Activated CD8-positive, alpha-beta T cell treated with anti-CD3 and anti-CD28 coated beads, Interleukin-2, amount 10 ng/mL, durations not matched to agents 7 days and 5 days (primary cell): ENCODE measurements at regions not wholly inside any gene's neighbourhood (a gene's known extent, or its start where the extent isn't known, plus 50 kb on each side); places are given as distances from the start of the nearest gene placed in this dataset.
A peak's percentile ranks its signal among the peaks of the same experiment; 100 is the strongest.
"Not testable (repeated sequence)": the region's sequence is repeated elsewhere in the genome, so short reads cannot be mapped to it uniquely, and the experiment has no call there.

Source experiments
- ATAC-seq: fragments of 150-1000 bp; cut with Tn5 transposase; one replicate; pipeline ENCODE4 v1.10.0; 2021; ENCODE audit warnings: moderate library complexity
- CTCF ChIA-PET: fragments of 350-600 bp; sonication (Branson Sonifier 250); formaldehyde crosslinking; loops from one replicate; lab custom pipeline; 2021; ENCODE audit warnings: antibody characterized with exemption; lab: Charles Lee
- POLR2A ChIA-PET: fragments of 350-600 bp; sonication (Branson Sonifier 250); formaldehyde crosslinking; loops from one replicate; lab custom pipeline; 2021; ENCODE audit warnings: antibody characterized with exemption; lab: Charles Lee
- DNase-seq: peaks from one replicate; pipeline ENCODE4 v3.0.0-alpha.2; 2020
- H3K27ac Mint-ChIP-seq: one replicate; pipeline ENCODE4 v1.8.0; 2021; ENCODE audit warnings: mild to moderate bottlenecking, mixed read lengths
- H3K27me3 Mint-ChIP-seq: one replicate; pipeline ENCODE4 v1.8.0; 2021; ENCODE audit warnings: low read depth, mixed read lengths
- H3K36me3 Mint-ChIP-seq: one replicate; pipeline ENCODE4 v1.8.0; 2021; ENCODE audit warnings: low read depth, mixed read lengths
- H3K4me1 Mint-ChIP-seq: one replicate; pipeline ENCODE4 v1.8.0; 2021; ENCODE audit warnings: low read depth, mixed read lengths
- H3K4me3 Mint-ChIP-seq: one replicate; pipeline ENCODE4 v1.8.0; 2021; ENCODE audit warnings: mild to moderate bottlenecking, mixed read lengths
- H3K9me3 Mint-ChIP-seq: one replicate; pipeline ENCODE4 v1.8.0; 2022; ENCODE audit warnings: mixed read lengths; ENCODE audit not compliant: insufficient read depth

DNA sequence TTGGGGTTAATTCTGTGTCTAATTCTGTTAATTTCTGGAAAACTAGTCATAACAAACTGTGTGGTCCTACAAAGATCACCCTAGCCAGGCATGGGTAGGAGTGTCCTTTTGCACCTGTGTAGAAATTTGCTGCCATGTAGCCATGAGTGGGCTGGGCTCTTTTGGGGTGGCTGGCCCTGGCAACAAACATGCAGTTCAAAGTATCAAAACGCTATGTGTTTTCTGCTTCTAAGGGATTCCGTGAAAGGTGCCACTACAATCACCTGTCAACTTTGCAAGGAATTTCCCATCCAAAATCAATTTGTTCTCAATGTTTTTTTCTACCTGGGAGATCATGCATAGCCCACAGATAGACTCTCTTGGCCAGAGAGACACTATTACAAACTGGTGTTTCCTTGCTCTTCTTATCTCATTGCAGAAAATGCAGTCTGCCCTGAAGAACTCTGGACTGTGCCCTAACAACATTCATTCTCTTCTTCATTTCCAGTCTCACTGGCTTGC is 537.7 kb upstream of the ID2 start:
- Mint-ChIP-seq H3K27me3 (peaks cover 9% of the 10 kb centered on the region), H3K36me3 (peaks cover 2% of the 10 kb centered on the region), H3K4me3 (no peak overlapping the region), H3K27ac (no peak overlapping the region), H3K9me3 (no peaks in the 10 kb centered on the region), H3K4me1 (peaks cover 33% of the 10 kb centered on the region)
- CTCF ChIA-PET = no interaction called here
- ATAC-seq = no peak
- POLR2A ChIA-PET = no interaction called here
- no peak for DNase-seq

DNA sequence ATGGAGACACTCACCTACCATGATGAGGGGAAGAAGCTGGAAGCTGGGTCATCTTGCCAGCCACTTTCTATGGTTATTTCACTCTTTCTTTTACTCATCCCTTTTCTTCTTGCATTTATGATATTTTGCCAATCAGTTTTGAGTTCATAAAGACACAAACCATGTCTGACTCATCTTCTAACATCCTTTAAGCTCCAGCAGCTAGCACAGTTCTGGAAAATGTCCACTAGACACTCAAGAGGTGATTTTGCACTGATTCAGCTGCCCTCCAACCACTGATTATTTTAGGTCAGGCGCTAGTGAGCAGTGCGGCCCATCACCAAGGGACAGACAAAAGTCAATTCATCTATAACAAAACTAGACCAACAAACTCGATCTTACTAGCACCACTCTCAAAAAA is 537.1 kb upstream of the ID2 start:
- ChIA-PET CTCF (no interaction called here), POLR2A (no interaction called here)
- DNase-seq (no peak), ATAC-seq (no peak)
- Mint-ChIP-seq H3K27me3 (peaks cover 9% of the 10 kb centered on the region), H3K27ac (no peak overlapping the region), H3K9me3 (no peaks in the 10 kb centered on the region), H3K4me3 (no peak overlapping the region), H3K36me3 (peaks cover 2% of the 10 kb centered on the region), H3K4me1 (peaks cover 28% of the 10 kb centered on the region)

DNA sequence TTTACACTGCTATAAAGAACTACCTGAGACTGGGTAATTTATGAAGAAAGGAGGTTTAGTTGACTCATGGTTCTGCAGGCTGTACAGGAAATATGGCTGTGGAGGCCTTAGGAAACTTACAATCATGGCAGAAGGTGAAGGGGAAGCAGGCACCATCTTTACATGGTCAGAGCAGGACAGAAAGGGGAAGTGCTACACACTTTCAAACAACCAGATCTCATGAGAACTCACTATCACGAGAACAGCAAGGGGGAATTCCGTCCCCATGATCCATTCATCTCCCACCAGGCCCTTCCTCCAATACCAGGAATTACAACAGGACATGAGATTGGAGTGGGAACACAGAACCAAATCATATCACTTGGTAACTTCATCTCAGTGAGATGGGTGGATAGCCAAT is 536.5 kb upstream of the ID2 start:
- H3K27me3 Mint-ChIP-seq, H3K27ac Mint-ChIP-seq, ATAC-seq, H3K4me3 Mint-ChIP-seq, POLR2A ChIA-PET, H3K36me3 Mint-ChIP-seq, H3K9me3 Mint-ChIP-seq, CTCF ChIA-PET, DNase-seq: not testable (repeated sequence)
- H3K4me1 Mint-ChIP-seq = peaks cover 22% of the 10 kb centered on the region

DNA sequence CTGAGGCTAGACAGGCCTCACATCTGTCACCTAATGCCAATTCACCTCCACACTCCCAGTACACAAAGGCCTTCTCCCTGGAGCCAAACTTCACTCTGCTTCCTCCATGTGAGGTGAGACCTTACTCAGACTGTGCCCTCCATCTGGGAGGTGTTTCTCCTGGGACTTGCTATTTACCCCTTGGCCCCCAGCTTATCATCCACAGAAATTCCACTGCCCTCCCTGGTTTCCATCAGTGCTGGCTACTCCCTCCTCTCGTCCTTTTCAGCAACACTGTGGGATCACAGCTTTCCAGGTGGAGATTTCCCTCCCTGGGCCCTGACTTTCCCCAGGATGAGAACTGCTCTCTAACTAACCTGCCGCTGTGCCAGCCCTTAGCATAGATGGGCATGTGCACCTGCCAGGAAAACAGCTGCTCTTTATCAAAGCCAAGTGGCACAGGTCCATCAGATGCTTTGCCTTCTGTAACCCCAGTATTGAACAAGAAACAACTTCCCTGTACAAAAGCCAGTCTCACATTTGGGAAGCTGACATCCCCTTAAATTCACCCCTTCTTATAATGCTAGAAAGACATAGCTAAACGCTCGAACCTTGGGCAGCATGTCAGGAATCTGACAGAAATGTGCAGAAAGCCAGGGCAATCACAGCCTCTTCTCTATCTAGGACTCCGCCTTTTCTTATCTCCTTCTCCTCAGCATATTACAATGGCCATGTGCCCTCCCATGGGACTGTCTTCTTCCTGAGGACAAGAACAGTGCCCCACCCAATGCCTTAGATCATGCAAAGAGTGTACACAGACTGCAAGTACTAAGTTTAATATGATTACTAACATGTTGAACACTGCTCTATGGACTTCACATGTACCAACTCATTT is 535.5 kb upstream of the ID2 start:
- peaks cover 9% of the 10 kb centered on the region for H3K27me3 Mint-ChIP-seq
- CTCF ChIA-PET = no interaction called here
- POLR2A ChIA-PET = no interaction called here

DNA sequence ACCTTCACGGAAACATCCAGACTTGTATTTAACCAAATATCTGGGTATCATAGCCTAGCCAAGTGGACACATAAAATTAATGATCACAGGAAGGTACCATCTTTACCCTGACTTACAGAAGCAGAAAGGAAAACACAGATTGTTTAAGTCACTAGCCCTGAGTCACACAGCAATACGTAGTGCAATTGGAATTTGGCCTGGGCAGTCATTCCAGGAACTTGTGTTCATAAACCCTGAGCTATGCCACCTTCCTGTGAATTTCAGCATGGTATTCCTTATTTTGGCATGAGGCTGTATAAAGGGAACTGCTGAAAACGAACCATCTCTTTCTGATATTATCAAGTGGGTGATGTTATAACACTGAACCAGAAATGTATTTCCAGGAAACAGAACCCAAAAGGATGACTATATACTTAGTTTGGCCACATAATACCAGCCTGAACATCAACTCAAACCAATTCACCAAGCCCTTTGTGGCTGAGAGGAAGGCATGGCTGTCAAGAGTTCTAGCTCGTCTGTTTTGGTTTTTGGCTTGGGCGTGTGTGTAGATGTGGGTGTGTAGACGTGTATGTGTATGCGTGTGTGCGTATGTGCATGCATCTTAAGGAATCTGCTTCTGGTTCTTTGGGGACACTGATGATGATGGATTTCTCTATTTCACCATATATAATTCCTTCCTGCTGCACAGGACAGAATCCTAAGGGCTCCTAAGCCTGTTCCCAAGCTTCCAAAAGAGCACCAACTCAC is 533.4 kb upstream of the ID2 start:
- DNase-seq = no peak
- H3K27me3 Mint-ChIP-seq = no peaks in the 10 kb centered on the region
- H3K4me1 Mint-ChIP-seq = peaks cover 31% of the 10 kb centered on the region
- ChIA-PET POLR2A (interaction anchor here (0.6 kb wide), 1 partner anchor 315 kb away, joined by 3 read pairs; no protein-coding TSS in a partner anchor), CTCF (no interaction called here)
- H3K27ac Mint-ChIP-seq = no peak overlapping the region
- H3K9me3 Mint-ChIP-seq = no peaks in the 10 kb centered on the region
- no peaks in the 10 kb centered on the region for H3K36me3 Mint-ChIP-seq
- ATAC-seq = no peak
- no peak overlapping the region for H3K4me3 Mint-ChIP-seq

More for the DNA sequence above, 535.5 kb upstream of the ID2 start:
- Mint-ChIP-seq H3K4me1 (peaks cover 21% of the 10 kb centered on the region), H3K27ac (no peak overlapping the region), H3K9me3 (no peaks in the 10 kb centered on the region), H3K36me3 (no peaks in the 10 kb centered on the region), H3K4me3 (no peak overlapping the region)
- no peak for DNase-seq
- no peak for ATAC-seq

DNA sequence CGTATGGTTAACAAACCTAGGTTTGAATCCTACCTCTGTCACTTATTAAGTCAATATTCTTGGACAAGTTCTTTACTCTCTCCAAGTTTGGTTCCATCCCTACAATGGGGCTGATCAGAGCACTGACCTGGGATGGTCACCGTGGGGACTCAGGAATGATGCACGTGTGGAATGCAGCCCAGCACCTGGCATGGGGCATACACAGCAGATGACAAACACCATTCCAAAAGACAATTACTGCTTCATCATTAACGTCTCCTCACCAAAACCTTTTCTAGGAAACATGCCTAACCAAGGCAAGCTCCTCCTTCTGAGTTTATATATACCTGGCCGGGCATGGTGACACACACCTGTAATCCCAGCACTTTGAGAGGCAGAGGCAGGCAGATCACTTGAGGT is 532.9 kb upstream of the ID2 start:
- H3K36me3 Mint-ChIP-seq = no peaks in the 10 kb centered on the region
- H3K27ac Mint-ChIP-seq = no peak overlapping the region
- H3K27me3 Mint-ChIP-seq = no peaks in the 10 kb centered on the region
- DNase-seq (no peak), ATAC-seq (no peak)
- no peaks in the 10 kb centered on the region for H3K9me3 Mint-ChIP-seq
- peaks cover 37% of the 10 kb centered on the region for H3K4me1 Mint-ChIP-seq
- no peak overlapping the region for H3K4me3 Mint-ChIP-seq
- ChIA-PET POLR2A (interaction anchor here (0.6 kb wide), 1 partner anchor 314 kb away, joined by 3 read pairs; no protein-coding TSS in a partner anchor), CTCF (no interaction called here)

DNA sequence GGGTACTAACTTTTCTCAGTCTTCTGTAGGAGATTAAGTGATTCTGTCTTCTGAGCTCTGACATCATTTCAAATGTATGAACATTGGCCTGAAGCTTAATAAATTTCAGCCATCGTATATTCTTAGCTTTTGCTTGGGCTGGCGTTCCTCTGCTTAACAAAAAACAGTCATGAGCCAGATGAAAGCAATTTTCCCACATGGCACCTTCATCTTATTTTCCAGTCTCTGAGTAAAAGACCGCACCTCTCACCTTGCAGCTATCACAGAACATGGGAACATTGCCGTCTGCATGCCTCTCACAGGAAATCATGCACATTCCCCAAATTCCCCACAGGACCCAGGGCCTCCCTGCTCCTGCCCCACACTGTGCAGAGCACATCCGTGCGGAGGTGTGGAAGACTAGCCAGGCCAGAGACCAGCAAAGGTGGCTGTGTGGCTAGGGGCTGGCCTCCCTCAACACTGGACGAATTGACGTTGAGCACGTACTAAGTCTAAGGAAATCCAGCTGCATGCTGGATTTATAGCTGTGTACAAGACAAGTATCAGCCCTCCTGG is 531.8 kb upstream of the ID2 start:
- ChIA-PET CTCF (no interaction called here), POLR2A (no interaction called here)
- Mint-ChIP-seq H3K27me3 (no peaks in the 10 kb centered on the region), H3K36me3 (peaks cover 3% of the 10 kb centered on the region), H3K27ac (no peak overlapping the region), H3K4me3 (no peak overlapping the region), H3K4me1 (peaks cover 37% of the 10 kb centered on the region), H3K9me3 (no peaks in the 10 kb centered on the region)
- no peak for DNase-seq
- ATAC-seq = no peak

DNA sequence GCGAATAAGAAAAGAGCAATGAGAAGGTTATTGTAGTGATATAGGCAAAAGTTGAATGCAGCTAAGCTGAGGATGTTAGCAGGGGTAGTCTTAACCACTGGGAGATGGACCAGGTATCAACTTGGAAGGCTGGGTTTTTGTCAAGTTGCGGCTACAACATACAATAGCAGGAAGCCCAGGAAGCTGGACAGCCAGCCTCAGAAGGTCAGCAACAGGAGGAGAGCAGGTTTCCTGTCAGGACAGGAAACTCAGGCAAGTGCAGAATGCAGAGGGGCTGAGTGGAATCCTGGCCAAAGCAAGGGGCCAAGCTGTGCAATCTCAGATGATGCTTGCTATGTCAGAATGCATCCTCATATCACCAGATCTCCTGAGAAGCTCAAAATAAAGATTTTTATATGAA is 530.0 kb upstream of the ID2 start:
- ChIA-PET CTCF (no interaction called here), POLR2A (no interaction called here)
- Mint-ChIP-seq H3K4me1 (peaks cover 37% of the 10 kb centered on the region), H3K9me3 (no peaks in the 10 kb centered on the region), H3K27me3 (no peaks in the 10 kb centered on the region), H3K36me3 (peaks cover 5% of the 10 kb centered on the region), H3K27ac (no peak overlapping the region), H3K4me3 (no peak overlapping the region)
- ATAC-seq (no peak), DNase-seq (no peak)

DNA sequence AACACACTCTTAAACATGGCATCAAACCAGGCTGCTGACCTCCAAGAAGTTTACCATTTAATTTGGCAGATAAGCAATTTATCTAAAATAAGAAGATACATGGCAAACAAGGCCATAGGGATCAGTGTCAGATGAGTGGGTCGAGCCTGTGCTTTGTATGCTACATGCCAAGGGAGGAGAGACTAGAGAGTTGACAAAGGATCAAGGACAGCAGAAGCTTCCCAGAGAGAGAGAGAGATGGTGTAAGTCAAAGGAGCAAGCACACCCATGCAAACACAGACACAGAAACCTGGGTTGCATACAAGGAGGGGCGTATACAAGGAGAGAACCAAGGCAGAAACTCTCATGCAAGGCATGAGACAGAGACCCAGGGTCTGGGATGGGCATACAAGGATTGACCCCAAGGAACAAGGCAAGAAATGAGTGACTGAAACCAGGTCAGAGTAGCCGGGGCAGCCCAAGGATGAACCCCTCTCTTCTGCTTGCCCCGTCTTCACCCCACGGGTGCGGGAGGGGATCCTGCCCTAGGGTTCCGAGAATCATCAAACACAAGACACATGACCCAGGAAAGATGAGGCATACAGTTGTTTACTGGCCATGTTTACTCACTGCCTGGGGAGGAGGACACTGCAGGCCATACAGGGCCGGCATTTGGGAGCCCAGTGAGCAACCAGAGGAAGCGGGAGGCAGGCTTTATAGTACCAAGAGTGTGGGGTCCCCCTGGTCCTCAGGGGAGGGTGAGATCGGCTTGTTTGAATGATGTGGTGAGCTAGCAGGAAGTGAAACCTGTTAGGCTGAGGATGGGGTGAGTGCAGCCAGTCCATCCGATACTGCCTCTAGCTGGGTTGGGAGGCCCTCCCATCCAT is 529.2 kb upstream of the ID2 start:
- DNase-seq = peak; percentile 26

DNA sequence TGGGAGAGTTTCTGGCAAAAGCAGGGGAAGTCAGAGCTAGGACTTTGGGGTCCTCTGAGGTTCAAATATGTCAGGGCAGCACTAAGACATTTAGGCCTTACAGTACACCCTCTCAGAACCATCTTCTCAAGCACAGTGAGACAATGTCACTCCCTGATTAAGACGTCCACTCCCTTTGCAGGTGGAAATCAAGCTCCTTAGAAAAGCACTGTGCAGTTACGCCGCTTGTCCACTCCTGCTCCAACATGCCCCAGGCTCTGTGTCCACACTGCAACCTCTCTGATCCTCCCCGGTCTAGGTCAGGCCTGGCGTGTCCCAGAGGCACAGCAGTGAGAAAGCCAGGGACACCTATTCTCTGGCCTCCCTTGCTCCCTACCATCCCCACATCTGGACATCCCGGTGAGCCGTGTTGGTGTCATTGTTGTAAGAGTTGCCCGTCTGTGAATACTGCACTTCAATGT is 528.6 kb upstream of the ID2 start:
- H3K4me1 Mint-ChIP-seq = peaks cover 34% of the 10 kb centered on the region
- ChIA-PET CTCF (no interaction called here), POLR2A (no interaction called here)
- H3K27me3 Mint-ChIP-seq = no peaks in the 10 kb centered on the region
- H3K27ac Mint-ChIP-seq = peak overlapping the region; percentile 11
- no peaks in the 10 kb centered on the region for H3K9me3 Mint-ChIP-seq
- ATAC-seq (no peak), DNase-seq (no peak)
- H3K36me3 Mint-ChIP-seq = peaks cover 5% of the 10 kb centered on the region
- no peak overlapping the region for H3K4me3 Mint-ChIP-seq

More for the DNA sequence above, 529.2 kb upstream of the ID2 start:
- ATAC-seq = peak; percentile 51
- no peaks in the 10 kb centered on the region for H3K27me3 Mint-ChIP-seq
- peak overlapping the region; percentile 11 for H3K27ac Mint-ChIP-seq
- peaks cover 37% of the 10 kb centered on the region for H3K4me1 Mint-ChIP-seq
- ChIA-PET CTCF (no interaction called here), POLR2A (no interaction called here)
- no peaks in the 10 kb centered on the region for H3K9me3 Mint-ChIP-seq
- H3K36me3 Mint-ChIP-seq = peaks cover 5% of the 10 kb centered on the region
- no peak overlapping the region for H3K4me3 Mint-ChIP-seq

DNA sequence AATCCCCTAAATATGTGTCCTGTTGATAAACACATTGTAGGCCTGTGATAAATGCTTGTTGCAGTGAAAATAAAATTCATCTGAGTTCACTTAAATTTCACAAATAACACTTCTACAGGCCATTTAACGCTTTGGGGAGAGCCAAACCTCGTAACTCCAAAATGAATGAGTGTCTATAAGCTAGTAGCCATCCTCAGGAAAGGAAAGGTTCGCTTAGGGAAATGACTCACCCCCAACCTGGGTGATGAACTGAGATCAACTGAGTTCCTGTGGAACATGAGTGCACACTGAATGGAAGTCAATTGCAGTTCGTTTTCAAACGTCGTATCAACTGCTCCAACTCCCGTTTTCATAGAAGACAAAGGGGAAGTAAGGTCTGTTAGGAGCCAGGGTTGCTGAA is 527.6 kb upstream of the ID2 start:
- Mint-ChIP-seq H3K4me3 (no peak overlapping the region), H3K4me1 (peaks cover 25% of the 10 kb centered on the region), H3K36me3 (peaks cover 5% of the 10 kb centered on the region), H3K9me3 (no peaks in the 10 kb centered on the region), H3K27me3 (no peaks in the 10 kb centered on the region), H3K27ac (peak overlapping the region; percentile 8)
- no peak for DNase-seq
- ATAC-seq = no peak
- ChIA-PET CTCF (no interaction called here), POLR2A (no interaction called here)
